Hematopoietic multipotent progenitor cell treated with erythropoietin and hydrocortisone succinate and interleukin-3 and kit ligand, for 8 days (in vitro differentiated cells): ENCODE measurements at regions not wholly inside any gene's neighbourhood (a gene's known extent, or its start where the extent isn't known, plus 50 kb on each side); places are given as distances from the start of the nearest gene placed in this dataset.

ENCODE experiments used
- DNase-seq: peaks from one replicate; pipeline ENCODE4 v3.0.0-alpha.2; 2015

DNA sequence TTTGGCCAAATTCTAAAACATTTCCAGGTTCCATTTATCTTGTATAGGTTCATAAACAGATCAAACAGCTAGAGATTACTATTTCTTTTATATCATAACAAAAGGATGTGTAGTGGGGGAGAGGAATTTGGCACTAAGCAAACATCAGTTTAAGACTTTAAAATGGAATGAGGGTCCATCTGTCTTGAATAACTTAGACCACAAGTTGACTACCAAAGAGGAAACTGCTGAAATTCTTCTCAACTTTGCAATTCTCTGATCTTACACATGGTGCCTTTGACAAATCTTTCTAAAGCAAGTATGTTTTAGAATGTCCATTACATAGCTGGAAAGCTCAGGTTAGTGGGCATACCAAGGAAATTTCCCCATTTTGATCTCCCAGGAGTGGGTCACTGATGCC lies 140.5 kb upstream of the ADAMTS9 start:
- DNase-seq: no peak

DNA sequence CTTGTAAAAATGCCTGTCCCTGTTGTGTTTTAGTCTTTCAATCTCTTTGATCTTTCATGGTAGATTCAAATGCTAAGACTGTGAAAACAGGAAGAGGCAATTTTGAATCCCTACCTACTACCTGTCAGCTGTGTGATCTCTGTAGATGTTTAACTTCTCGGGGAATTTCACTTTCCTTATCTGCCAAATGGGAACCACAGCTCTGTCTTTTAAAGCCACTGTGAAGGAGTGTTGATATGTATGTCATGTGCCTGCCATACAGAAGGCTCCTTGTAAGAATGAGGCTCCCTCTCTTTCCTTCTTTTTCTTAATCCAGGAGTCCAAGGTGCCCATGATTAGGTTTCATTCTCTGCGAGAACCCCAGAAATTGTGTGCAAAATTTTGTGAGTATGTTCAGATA lies 139.6 kb upstream of the ADAMTS9 start:
- no peak for DNase-seq

DNA sequence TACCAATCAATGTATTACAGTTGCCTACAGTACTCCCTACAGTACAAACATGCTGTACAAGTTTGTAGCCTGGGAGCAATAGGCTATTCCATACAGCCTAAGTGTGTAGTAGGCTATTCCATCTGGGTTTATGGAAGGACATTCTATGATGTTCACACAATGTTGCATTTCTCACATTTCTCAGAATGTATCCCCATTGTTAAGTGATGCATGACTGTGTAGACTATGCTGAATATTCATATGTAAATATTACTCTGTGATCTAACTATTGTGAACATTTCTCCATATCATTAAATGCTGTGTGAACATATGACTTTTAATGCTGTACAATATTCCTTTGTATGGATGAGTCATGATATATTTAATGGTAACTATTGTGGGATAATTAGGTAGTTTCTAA lies 139.2 kb upstream of the ADAMTS9 start:
- DNase-seq: no peak

DNA sequence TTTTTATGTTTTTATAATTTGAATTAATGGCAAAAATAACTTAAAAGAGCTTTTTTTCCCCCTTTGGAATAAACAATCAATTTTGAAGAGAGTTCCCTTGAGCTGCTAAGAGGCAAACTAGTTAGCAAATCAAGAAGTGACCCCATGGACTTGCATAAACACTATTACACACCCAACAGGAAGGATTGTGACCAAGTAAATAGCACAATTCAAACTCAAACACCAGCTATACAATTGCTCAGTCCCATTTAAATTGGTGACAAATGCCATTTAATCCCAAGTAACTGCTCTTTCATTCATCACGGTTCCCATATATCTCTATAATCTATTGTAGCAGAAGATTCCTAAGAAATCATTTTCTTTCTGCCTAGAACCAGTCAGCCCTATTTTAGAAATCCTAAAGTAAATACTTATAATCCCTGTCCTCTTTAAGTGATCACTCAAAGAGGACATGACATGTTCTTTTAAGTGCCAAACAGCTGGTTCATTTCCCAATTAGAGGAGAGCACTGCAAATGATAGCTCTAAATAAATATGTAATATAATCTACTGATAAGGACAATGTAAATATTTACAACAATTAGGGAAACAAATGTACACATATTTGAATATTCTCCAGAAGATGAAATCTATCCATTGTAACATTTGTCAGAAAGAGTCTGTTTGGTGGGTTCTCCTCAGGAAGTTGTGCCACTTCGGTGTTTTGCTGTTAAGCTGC lies 137.8 kb upstream of the ADAMTS9 start:
- no peak for DNase-seq

DNA sequence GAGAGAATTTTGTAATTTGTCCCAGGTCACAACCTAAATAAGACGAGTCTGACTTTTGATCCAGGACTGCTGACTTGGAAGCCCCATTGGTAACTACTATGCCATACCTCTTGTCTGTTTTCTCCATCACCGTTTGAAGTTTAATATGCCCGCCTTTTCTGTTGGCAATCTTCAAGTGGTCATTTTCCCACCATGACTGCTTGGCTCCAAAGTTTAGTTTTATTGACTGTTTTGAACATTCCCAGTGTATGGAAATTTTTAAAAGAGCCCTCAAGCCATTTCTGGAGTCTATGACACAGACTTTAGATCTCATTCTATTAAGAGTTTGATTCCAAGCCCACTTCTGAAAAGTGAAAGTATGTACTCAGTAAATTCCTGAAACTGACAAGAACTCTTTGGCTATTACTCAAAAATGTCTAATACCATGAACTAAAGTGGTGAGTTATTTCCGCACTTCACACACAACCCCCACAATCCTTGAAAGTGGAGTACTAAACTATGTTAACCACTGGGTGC lies 136.7 kb upstream of the ADAMTS9 start:
- DNase-seq: no peak

DNA sequence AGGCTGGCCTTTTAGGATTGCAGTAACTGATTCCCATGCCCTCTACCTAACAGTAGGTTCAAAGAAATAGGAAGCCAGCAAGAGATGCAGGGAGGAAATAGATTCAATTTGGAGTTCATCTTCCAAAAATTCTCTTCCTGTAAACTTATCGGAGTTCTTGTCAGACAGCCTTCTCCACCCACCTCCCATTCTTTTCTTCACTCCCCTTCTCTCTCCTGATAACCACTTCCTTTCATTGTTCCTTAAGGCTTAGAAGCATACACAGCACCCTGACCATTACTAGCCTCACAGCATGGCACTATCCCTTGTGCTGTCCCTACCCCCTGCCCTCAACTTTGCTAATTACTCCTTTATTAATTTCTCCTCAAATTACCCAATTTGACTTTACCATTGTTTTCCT lies 130.4 kb upstream of the ADAMTS9 start:
- no peak for DNase-seq

DNA sequence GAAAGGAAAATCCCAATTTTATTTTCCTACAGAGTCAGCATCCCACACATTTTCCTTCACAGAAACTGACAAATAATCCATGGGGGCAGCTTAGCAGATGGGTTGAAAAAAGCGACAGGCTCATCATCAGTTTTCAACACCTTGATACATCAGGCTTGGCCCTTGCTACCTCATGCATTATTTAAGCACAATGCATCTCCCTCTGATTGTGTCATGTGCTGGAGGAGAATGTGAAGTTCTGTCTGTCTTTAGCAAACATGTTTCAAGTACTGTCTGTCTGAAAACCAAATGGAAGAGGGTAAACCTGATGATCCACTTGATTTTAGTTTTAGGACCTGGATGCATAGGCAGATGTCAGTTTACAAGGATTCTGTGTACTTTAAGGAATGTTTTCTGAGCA lies 128.6 kb upstream of the ADAMTS9 start:
- no peak for DNase-seq

DNA sequence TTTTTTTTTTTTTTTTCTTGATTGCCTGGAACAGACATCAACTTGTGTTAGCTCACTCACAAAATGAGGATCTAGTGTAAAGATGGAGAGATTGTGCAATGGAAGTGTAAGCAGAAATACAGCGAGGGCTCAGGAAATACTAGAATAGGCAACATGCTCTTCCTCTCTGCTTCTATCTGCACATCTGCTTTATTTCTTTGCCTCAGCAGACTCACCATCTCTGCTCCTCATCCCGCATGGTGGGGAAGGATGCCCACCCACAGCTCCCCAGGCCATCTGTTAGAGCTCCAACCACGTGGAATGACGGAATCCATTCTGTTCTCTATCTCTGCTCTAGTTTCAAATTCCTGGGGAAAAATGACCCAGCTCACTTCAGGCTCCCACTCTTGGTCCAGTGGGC lies 128.0 kb upstream of the ADAMTS9 start:
- DNase-seq: no peak

DNA sequence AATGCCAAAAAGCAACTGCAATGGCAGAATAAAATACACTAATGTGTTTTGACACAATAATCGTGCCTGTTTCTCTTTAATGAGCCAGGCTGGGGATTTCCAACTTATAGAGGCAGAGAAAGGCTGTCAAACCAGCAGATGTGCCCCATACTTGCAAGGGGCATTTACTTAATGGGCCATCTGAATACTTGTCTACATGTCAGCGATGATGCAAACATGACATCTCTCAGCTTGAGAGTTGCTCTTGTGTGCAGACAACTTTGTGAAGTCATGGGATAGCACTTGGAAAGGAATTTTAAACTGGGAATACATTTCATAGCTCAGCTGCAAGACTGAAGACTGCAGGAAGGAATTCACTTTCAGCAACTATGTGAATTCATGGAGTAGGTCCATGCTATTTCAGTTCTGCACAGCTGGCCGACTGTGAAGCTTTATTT lies 127.4 kb upstream of the ADAMTS9 start:
- DNase-seq: no peak

DNA sequence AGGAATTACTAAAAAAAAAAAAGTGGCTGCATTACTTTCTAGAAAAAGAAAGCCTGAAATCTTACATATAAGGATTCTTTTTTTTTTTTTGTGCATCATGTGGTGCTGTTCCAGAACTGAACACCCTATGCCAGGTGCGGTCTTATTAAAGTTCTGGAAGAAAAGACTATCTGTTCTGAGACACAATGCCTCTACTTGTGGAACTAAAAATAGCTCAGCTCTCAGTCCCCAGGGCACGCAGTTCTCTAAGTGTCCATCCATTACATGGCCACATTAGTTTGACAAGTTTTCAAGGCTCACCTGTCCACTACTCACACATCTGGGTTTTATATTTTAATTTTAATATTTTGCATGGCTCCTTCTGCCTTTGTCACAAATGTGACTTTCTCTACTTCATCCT lies 126.6 kb upstream of the ADAMTS9 start:
- DNase-seq: no peak

DNA sequence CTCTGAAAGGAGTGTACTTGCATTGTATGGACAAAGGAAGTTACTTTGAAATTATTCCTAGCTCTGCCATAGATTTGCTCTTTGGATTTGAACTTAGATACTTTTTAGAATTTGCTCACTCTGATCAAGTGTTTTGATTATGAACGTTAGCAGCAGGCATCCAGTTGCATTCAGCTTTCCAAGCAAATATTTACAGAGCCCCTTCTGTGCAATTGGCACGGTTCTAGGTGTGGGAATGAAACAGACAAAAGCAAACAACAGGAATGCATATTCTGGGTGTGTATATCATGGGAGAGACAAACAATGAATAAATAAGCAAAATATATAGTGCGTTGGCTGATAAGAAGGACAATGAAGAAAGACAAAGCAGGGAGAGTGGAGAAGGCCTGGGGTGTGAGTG lies 125.5 kb upstream of the ADAMTS9 start:
- DNase-seq: no peak

DNA sequence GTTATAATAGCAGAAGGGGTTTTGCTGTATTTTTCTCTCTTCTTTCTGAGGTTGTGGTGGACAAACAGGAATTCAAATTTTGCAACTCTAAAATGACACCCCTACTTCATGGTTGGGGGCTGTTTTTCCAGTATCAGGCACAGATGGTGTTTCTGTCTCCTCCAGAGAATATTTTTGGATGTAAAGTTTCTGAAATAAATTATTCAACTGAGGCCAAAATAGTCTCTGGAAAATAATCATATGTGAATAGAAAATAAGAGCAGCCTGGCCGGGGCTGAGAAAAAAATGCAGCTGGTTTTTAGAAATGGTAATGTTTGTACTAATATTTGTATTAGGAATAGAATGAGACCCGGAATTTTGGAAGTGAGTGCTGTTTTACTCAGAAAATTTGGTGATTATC lies 121.3 kb upstream of the ADAMTS9 start:
- DNase-seq: no peak

DNA sequence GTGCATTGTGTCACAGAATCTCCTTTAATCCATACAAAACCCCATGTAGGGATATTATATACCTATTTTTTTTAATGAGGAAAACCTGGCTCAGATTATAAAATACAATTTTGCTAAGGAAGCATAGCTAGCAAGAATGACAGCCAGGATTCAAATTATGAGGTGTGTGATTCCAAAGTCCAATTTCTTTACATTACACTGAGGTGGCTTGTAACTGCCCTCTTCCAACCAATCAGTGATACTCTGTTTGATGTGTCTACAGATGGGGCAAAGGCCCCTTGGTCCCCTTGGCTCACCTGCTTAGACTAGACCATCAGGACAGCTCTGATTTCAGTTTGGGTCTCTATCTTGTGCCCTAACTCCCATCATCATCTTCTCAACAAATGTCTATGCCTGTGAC lies 120.3 kb upstream of the ADAMTS9 start:
- DNase-seq: no peak

DNA sequence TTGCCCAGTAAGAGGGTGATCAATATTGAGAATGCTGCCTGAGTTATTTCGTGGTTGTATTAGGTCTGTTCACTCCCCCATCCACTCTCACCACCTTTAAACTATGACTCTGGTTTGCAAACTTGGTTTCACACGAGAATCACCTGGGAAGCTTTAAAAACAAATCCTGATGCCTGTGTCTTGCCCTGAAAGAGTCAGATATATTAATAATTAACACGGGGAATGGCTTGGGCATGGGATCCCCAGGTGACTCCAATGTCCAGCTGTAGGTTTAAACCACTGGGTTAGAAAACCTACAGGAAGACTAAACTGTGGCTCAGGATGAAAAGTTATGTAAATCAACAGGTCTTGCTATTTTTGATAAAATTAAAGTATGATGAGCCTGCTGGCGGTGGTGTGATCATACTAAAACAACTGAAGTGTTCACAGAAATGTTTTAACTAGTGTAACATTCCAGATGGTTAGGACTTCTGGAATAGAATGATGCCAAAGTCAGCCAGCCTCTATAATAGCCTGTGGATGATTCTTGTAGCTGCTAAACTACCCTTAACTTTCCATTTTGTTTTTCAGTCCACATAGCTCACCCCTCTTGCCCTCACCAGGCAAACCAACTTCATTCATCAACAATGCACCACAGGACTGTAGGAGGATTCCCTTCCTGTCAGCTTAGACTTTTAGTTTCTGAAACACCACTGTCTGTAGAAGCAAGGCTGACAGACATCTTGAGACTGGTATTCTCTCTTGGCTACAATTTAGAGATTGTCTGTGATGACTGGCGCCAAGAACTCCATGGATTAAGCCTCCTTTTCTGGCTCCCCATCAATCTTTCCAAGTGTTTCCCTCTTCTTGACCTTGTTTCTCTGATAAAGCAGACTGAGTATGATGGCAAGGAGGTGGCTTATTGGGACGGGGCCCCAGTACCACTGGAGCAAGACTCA lies 119.1 kb upstream of the ADAMTS9 start:
- DNase-seq: no peak

DNA sequence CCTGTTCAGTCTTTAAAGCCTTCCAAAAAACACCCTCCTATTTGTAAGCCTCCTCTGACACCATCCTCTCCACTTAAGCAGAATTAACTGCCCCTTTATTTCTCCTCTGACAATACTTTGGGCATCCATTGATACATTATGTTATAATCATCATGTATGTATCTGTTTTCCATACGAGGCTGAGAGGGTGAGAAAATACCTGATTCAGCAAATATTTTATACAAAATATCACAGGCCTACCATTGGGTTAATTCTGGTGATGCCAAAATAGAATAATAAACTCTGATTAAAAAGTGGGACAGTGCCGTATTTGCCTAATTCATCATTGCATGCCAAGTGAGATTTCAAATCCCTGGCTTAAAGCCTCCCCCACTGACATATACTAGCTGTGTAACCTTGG lies 118.2 kb upstream of the ADAMTS9 start:
- DNase-seq: no peak

DNA sequence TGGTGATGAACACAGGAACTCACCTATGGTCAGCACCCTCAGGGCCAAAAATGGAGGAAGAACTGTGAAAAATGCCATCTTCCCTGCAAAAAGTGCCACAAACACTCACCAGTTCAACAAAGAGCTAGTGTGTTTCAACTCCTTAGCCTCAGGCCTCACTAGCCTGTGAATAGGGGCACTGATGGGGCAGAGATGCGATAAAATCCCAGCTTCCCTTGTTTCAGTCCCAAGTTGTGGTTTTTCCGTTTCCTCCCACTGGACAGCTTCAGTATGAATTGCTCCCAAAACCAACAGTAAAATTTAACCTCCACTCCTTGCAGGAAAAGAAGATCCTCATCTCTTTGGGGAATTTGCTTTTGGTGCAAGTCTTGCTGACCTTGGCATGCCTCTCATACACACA lies 117.4 kb upstream of the ADAMTS9 start:
- no peak for DNase-seq

DNA sequence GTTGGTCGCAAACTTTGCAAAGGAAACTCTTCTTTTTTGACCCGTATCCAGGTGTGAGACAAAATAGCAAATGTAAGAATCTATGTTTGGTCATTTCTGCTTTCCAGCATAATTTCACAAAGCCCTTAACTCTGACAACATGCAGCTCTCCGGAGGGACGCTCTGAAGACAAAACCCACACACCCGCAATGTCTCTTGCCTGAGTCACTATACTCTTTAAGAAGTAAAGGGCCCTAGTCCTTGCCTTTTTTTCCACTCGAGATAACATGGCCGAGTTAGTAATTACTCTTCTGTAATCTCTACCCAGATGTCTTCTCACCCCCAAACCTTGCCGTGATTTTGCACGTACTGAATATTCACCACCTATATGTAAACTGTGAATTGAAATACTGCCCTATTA lies 115.7 kb upstream of the ADAMTS9 start:
- no peak for DNase-seq

DNA sequence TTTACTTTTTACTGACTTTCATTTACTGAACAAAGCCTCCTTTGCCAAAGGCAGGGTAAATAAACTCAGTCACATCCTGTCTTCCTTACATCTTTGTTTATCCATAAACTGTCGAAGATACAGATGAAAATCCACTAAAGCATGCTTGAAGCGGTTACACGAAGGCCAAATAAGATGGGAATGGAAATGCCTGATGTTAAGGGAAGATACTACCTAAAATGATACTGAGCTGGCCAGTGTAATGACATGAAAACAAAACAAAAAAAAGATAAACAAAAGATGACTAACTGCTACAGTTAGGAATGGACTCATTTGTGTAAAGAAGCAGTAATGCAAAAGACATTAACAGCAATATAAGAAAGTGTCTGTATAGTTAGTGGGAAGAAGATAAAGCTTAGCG lies 114.7 kb upstream of the ADAMTS9 start:
- no peak for DNase-seq

DNA sequence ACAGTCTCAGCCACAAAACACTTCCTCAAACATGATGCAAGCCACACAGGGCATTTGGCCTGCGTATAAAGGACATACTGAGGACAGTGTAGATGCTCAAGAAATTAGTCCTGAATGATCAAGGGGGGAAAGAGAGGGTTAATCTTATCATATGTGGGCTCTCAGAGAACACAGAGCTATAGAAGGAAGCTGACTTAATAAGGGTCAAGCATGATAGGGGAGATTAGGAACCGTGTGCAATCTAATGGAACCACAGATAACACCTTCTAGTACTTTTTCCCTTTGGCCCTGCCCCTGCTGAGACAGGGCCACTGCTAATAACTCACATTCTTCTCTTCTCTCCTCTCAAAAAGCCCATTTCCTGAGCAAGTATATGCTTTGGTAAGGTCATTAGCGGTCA lies 114.1 kb upstream of the ADAMTS9 start:
- DNase-seq: no peak

DNA sequence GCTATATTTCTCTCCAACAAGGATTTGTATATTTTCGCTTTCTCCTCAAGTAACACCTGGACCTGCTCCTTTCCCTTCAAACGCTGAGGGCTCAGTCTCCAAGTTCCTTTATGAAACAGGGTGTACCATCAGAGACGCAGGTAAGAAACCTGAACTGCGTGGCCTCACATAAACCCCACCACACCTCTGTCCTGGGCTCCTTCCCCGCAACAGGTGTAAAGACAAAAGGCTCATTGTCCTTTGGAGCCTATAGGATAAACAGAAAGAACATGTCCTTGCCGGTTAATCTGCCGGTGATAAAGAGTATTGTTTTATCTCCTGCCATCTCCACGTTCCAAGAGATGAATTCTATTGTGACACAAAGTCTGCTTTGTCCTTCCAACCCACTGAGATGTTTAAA lies 111.8 kb upstream of the ADAMTS9 start:
- no peak for DNase-seq

DNA sequence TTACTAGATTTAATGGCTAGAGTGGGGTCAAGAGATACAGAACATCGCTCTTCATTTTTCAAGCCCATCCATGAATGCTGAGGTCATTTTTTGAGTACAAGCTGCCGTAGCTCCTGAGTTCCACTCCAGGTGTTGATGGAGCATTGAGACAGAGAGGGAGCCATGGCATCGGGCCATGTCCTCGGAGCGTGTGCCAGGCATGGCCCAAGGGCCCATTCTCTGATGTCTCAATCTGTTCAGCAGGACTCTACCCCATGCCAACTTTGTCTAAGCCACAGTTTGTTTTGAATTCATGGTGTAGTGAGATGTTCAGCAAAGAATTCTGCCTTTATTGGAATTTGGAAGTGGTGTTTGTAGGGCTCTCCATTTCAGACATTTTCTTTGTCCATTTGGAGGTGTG lies 110.5 kb upstream of the ADAMTS9 start:
- DNase-seq: no peak

DNA sequence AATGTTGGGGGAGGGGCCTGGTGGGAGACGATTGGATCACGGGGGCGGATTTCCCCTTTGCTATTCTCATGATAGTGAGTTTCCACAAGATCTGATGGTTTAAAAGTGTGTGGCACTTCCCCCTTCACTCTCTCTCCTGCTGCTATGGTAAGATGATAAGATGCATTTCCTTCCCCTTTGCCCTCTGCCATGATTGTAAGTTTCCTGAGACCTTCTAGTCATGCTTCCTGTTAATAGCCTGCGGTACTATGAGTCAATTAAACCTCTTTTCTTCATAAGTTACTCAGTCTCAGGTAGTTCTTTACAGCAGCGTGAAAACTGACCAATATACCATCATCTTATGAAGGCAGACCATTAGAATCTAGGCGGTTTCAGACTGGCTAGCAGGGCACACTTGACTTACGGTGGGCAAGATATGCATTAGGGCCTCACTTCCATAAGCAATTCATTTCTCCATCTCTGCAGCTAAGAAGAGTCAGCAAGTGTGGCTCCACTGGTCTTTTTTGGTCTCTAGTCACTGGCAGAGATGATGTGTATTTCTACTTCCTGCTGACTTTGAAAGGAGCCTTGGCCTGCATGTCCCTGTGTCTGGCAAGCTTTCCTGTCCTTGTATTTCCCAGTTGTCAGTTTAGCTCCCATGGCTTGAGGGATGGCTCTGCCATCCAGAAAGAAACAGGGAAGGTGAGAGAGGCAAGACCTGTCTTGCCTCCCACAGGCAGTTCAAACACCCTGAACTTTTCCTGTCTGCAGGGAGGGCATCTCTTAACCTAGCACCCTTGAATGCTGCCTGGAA lies 109.0 kb upstream of the ADAMTS9 start:
- DNase-seq: no peak

DNA sequence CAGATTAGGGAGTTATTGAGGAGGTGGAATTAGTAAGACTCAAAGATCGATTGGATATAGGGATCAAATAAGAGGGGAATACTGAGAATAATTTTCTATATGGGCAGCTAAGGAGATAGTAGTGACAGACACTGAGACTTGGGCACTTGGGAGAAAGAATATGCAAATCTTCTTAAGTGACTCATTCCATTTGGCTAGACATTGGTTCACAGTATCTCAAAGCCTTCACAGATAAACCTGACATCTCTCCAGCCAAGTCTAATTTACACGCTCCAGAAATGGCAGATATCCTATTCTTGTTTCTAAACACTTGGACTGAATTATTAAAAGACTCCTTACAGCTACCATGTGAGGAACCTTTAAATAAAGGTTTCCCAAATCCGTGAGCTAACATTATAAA lies 104.6 kb upstream of the ADAMTS9 start:
- DNase-seq: no peak
